Left ventricle myocardium superior (tissue), 1 donor: ENCODE measurements at regions not wholly inside any gene's neighbourhood (a gene's known extent, or its start where the extent isn't known, plus 50 kb on each side); places are given as distances from the start of the nearest gene placed in this dataset.
"Not testable (repeated sequence)": the region's sequence is repeated elsewhere in the genome, so short reads cannot be mapped to it uniquely, and the experiment has no call there.

Experiments used
- ATAC-seq: fragments of 200-7000 bp; cut with Tn5 transposase; one replicate; pipeline ENCODE4 v1.9.1; 2020; ENCODE audit warnings: mild to moderate bottlenecking, moderate library complexity
- DNase-seq: peaks from one replicate; pipeline ENCODE4 v3.0.0-alpha.2; 2020
- intact Hi-C: fragments of 100-400 bp; cut with micrococcal nuclease; formaldehyde crosslinking; loops from one replicate; pipeline ENCODE4 v1.11.0; 2022
- donor health status: DM: no; HTN: yes; CAD: no; lungs with severe emphysema.

DNA sequence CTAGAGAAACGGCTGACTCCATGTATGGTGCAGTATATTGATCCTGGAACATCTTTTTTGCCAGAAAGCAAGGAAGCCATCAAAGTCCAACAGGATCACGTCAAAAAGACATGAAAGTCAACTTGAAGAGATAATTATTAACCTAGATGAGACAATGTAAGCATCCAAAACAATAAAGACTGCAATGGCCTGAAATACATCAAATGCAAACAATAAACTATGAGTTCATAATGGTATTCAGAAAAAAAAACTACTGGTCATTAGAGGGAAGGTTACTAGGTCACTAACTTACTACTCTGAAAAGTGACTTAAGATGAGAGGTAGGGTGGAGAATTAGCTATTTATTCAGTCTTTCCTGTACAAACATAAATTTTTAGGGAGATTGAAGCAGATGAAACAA is 75.3 kb upstream of the OR4F16 start:
- DNase-seq, ATAC-seq, intact Hi-C loops: not testable (repeated sequence)

DNA sequence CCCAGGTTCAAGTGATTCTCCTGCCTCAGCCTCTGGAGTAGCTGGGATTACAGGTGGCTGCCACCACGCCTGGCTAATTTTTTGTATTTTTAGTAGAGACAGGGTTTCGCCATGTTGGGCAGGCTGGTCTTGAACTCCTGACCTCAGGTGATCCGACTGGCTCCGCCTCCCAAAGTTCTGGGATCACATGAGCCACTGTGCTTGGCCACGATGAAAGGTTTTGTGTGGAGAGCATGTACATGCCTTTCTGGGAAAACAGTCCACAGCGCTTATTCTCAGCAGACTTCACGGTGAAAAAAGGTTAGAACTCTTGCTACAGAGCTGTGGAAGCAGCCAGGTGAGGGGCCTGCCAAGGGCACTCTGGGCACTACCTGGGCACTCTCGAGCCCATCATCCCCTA is 85.0 kb upstream of the OR4F16 start:
- DNase-seq, intact Hi-C loops, ATAC-seq: not testable (repeated sequence)

DNA sequence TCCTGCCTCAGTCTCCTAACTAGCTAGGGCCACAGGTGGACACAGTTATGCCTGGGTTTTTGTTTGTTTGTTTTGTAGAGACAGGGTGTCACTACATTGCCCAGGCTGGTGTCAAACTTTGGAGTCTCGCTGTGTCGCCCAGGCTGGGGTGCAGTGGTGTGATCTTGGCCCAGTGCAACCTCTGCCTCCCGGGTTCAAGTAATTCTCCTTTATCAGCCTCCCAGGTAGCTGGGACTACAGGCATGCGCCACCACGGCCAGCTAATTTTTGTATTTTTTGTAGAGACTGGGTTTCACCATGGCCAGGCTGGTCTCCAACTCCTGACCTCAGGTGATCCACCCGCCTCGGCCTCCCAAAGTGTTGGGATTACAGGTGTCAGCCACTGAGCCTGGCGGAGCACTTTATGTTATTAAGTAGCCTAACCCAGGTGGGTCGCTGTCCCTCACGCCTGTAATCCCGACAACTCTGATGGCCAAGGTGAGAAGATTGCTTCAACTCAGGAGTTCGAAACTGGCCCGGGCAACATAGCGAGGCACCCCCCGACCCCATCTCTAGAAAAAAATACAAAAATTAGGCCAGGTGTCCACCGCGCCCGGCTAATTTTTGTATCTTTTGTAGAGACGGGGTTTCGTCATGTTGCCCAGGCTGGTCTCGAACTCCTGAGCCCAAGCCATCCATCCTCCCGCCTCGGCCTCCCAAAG is 91.2 kb upstream of the OR4F16 start:
- intact Hi-C loops = not testable (repeated sequence)
- DNase-seq = peak; percentile 28

DNA sequence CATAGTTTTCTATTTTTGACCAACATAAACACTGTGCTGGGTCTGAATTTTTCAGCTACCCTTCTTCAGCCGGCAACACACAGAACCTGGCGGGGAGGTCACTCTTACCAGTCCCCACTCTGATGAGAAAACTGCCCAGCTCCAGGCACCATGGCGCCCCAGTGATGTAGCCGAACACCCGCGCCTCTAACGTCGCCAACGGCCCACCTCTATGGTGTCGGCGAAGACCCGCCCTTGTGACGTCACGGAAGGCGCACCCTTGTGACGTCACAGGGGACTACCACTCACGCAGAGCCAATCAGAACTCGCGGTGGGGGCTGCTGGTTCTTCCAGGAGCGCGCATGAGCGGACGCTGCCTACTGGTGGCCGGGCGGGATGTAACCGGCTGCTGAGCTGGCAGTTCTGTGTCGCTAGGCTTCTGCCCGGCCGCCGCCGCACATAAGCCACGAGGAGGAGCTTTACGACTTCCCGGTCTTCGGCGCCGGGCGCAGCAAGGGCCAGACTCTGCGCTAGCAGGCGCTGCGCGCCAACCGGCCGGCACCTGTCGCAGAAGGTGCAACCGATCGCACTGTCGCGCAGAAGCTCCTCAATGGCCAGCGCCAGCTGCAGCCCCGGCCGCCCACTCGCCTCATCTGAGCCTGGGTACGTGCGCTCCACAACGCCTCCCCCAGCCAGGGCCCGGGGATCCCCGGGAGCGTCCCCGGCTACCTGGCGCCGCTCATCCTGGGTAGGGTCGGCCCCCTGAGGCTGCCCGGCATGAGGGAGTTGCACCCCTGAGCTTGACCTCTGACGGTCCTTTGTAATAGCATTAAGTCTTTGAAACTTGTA is 92.2 kb upstream of the OR4F16 start:
- ATAC-seq (peak; percentile 100), DNase-seq (peak; percentile 100)
- intact Hi-C loops = not testable (repeated sequence)

More for the DNA sequence above, 91.2 kb upstream of the OR4F16 start:
- not testable (repeated sequence) for ATAC-seq

DNA sequence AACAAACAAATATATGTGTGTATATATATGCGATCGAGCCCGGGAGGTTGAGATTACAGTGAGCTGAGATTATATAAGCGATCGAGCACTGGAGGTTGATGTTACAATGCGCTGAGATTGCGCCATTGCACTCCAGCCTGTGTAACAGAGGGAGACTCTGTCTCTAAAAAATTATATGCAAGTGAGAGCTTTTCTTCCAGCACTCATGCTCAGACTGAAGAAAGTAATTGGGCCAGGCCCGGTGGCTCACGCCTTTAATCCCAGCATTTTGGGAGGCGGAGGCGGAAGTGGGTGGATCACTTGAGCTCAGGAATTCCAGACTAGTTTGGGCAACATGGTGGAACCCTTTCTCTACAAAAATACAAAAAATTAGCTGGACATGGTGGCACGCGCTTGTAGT is 93.2 kb upstream of the OR4F16 start:
- ATAC-seq, intact Hi-C loops: not testable (repeated sequence)
- peak; percentile 29 for DNase-seq

DNA sequence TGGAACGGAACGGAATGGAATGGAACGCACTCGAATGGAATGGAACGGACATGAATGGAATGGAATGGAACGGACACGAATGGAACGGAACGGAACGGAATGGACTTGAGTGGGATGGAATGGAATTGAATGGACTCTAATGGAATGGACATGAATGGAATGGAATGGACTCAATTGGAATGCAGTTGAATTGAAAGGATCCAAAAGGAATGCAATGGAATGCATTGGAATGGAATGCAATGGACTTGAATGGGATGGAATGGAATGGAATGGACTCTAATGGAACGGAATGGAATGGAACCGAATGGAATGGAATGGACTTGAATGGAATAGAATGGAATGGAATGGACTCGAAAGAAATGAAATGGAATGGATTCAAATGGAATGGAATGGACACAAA is 102.4 kb upstream of the OR4F16 start:
- intact Hi-C loops = no loop called here
- no peak for ATAC-seq
- DNase-seq = no peak

- not testable (repeated sequence) for ATAC-seq
Measured at GRCh38 chr1:789606-790005, 103.2 kb upstream of the OR4F16 start.

DNA sequence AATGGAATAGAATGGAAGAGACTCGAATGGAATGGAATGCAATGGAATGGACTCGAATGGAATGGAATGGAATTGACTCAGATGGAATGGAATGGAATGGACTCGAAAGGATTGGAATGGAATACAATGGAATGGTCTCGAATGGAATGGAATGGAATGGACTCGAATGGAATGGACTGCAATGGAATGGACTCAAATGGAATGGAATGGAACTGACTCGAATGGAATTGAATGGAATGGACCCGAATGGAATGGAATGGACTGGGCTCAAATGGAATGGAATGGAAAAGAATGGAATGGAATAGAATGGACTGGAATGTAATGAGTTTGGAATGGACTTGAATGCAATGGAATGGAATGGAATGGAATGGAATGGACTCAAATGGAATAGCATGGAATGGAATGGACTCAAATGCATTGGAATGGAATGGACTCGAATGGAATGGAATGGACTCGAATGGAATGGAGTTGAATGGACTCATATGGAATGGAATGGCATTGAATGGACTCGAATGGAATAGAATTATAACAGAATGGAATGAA is 104.0 kb upstream of the OR4F16 start:
- DNase-seq, ATAC-seq, intact Hi-C loops: not testable (repeated sequence)

More at GRCh38 chr1:789606-790005, 103.2 kb upstream of the OR4F16 start:
- intact Hi-C loops, DNase-seq: not testable (repeated sequence)

- intact Hi-C loops, DNase-seq: not testable (repeated sequence)
- peak; percentile 29 for ATAC-seq
Measured at GRCh38 chr1:794310-794709, 107.9 kb upstream of the OR4F16 start.

GRCh38 chr1:794918-795584 is 108.6 kb upstream of the OR4F16 start:
- intact Hi-C loops, DNase-seq: not testable (repeated sequence)
- ATAC-seq = peak; percentile 87

DNA sequence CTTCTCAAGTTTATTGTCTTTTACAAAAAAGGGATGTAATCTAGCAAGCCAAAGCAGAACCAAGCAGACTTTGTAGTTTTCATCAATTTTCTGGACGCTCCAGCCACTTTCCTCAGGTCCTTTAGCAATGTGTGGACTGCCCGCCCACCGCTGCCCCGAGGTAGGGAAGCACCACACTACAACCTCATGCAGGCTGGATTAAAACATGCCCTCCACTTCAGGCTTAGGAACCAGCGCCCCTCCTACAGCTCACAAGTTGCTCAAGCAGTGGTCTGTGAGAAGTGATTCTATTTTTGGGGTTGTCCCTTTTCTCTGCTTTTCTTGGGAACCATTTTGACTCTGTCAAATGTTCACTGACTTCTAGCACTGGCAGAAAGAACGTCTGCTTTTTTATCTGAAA is 111.2 kb upstream of the OR4F16 start:
- ATAC-seq, intact Hi-C loops, DNase-seq: not testable (repeated sequence)

DNA sequence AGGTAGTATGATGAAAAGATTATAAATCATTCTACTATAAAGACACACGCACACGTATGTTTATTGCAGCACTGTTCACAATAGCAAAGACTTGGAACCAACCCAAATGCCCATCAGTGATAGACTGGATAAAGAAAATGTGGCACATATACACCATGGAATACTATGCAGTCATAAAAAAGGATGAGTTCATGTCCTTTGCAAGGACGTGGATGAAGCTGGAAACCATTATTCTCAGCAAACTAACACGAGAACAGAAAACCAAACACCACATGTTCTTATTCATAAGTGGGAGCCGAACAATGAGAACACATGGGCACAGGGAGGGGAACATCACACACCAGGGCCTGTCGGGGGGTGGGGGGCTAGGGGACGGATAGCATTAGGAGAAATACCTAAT is 113.9 kb upstream of the OR4F16 start:
- ATAC-seq, DNase-seq, intact Hi-C loops: not testable (repeated sequence)

DNA sequence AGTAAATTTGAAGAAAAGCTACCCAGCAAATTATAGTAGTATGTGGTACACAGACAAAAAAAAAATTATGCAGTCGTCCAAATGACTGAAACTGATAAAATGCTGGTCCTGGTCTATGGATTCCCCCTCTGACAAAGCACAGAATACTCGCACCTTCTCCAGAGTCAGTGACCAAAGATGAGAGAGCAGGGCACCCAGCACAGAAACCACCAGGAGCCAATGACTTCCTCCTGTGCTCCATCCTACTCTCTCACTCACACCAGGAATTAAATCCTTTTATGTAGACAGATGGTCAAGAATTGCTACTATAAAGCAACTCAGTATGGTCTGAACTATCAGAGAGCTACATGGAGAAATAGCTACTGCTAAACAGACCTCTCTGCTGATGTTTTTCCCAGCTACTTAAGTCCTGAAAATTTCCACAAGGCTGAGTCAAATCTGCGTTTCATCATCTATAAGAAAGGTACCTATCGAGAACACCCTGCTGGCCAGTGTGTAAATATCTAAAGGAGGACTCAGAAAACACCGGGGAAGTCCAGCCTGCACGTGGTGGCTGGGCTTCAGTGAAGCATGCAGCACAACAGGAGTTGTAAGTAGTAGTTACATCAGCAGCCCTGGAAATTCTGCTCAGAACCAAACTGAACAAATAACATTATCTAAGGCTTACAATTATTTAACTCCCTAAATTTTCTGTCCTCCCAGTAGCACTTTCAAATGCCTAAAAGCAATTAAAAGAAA is 118.1 kb upstream of the OR4F16 start:
- ATAC-seq, intact Hi-C loops, DNase-seq: not testable (repeated sequence)

DNA sequence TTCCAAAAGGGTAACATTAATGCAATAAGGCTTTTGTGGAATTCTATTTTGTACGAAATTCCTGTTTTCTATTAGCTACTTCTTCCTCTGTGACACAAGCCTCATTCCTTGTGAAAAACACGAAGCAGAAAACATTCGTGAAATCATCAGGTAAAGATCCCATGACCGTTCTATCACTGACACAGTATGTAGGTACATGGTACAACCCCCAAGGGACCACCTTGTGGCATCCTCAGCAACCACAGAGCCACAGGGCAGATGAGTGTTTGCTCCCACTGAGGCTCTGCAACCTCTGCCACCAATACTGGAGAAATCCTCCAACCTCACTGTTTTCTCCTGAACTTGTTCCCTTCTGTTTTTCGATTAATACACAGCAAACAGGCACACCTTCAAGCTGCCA is 118.4 kb upstream of the SAMD11 start:
- ATAC-seq, DNase-seq, intact Hi-C loops: not testable (repeated sequence)

DNA sequence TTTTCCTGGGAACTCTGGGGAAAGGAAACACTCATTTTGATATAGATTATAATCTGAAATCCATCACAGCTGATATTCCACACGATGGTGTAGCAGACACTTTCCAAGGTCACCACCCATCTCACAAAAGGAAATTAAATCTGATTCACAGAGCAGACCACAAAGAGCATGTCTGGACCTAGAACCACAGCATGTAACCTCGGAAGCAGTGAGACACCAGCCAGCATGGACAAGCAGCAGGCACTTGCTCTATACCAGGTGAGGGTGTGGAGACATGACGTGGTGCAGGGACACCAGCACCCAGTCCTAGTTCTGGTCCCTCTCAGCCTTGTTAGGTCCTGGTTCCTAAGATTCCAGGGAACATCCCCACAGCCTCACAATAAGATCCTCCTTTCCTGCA is 116.7 kb upstream of the SAMD11 start:
- intact Hi-C loops, DNase-seq: not testable (repeated sequence)
- ATAC-seq = peak; percentile 27

- ATAC-seq, DNase-seq, intact Hi-C loops: not testable (repeated sequence)
Measured at GRCh38 chr1:807699-808390, 115.9 kb upstream of the SAMD11 start.

- DNase-seq, ATAC-seq, intact Hi-C loops: not testable (repeated sequence)
Measured at GRCh38 chr1:810949-811348, 112.8 kb upstream of the SAMD11 start.
